ENCODE measurements at regions not wholly inside any gene's neighbourhood (a gene's known extent, or its start where the extent isn't known, plus 50 kb on each side); places are given as distances from the start of the nearest gene placed in this dataset.

- no peak for TF ChIP-seq CREB5 (CRISPR knock-in tag; IDR thresholded peaks at IDR 0.05; ENCODE audit: low read depth)
- no peak for TF ChIP-seq BACH2 (CRISPR knock-in tag; IDR thresholded peaks at IDR 0.05; ENCODE audit: borderline replicate concordance)
- TF ChIP-seq CSDC2 (CRISPR knock-in tag; IDR thresholded peaks at IDR 0.05), result no peak
- TF ChIP-seq ZNF565 (CRISPR knock-in tag; conservative IDR thresholded peaks at IDR 0.05; ENCODE audit: low read depth), result no peak
- no peak for TF ChIP-seq ZFP3 (CRISPR knock-in tag; IDR thresholded peaks at IDR 0.05)
- TF ChIP-seq ZFP30 (CRISPR knock-in tag; IDR thresholded peaks at IDR 0.05), result no peak
Measured at GRCh38 chr6:48200869-48201390, 89.9 kb upstream of the PTCHD4 start.

Data from SK-N-SH treated with all-trans-retinoic acid at 6 μM for 48 hours (cell line).